Lower lobe of right lung (tissue), 2 donors: ENCODE measurements at regions not wholly inside any gene's neighbourhood (a gene's known extent, or its start where the extent isn't known, plus 50 kb on each side); places are given as distances from the start of the nearest gene placed in this dataset.

ENCODE experiments used
- ATAC-seq, 2 donors: fragments of 200-7000 bp; cut with Tn5 transposase; one replicate each; pipeline ENCODE4 v1.9.1; 2020 to 2022; ENCODE audit warnings: mild to moderate bottlenecking in 2 of 2, moderate library complexity in 2 of 2
- DNase-seq: peaks from one replicate; pipeline ENCODE4 v3.0.0-alpha.2; 2020
- H3K27ac ChIP-seq: fragments of 200-600 bp; one replicate; pipeline ENCODE4 v1.8.0; 2022
- H3K27me3 ChIP-seq: fragments of 200-600 bp; one replicate; pipeline ENCODE4 v1.8.0; 2022; ENCODE audit warnings: low read depth
- H3K36me3 ChIP-seq: fragments of 200-600 bp; one replicate; pipeline ENCODE4 v1.8.0; 2022; ENCODE audit warnings: mild to moderate bottlenecking
- H3K4me1 ChIP-seq: fragments of 200-600 bp; one replicate; pipeline ENCODE4 v1.8.0; 2022
- H3K4me3 ChIP-seq: fragments of 200-600 bp; one replicate; pipeline ENCODE4 v1.8.0; 2022; ENCODE audit warnings: mild to moderate bottlenecking
- H3K9me3 ChIP-seq: fragments of 200-600 bp; one replicate; pipeline ENCODE4 v1.8.0; 2022
- CTCF ChIP-seq: fragments of 200-600 bp; IDR thresholded peaks from one replicate; pipeline ENCODE4 v1.8.0; 2022; ENCODE audit warnings: antibody characterized with exemption, mild to moderate bottlenecking
- intact Hi-C: fragments of 100-400 bp; cut with DNase I; formaldehyde crosslinking; loops from one replicate; pipeline ENCODE4 v1.11.0; 2022
- donor health status: DM: no; HTN: yes; CAD: no; lungs with severe emphysema.

DNA sequence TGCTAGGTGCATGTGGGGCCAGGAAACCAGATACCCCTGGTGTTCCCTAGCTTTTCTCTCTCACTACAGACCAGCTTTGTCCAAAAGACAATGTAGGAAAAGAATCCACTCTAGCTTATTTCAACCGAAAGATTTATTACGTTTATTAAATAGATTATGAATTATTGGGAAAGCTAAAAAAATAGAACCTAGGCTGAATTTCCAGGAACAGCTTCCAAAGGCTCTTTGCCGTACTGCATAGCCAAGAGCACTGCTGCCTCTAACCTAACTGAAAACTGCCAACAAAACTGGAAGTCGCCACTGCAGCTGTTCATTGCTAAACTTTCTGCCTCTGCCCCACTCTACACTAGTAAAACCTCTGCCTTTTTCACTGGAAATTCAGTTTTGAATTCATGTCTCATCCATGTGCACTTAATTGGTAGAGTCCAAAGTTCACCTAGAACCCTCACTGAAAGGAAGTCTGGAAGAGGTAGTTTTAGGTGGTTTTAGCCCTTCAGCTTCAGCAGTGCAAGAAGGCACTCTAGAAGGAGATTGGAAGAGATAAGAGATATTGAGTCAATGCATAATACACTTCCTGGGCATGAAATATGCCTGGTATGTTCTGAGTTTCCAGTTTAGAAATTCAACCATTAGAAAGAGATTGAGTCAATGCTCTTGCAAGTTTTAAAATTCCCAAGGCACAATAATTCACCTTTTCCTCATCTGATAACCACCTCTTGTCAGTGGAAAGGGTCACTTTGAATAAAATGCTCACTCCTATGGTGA is 927.9 kb downstream of the MAT2B start:
- Histone ChIP-seq H3K4me3 (no peak overlapping the region), H3K27me3 (no peaks in the 10 kb centered on the region), H3K27ac (no peak overlapping the region), H3K36me3 (no peaks in the 10 kb centered on the region), H3K4me1 (no peaks in the 10 kb centered on the region), H3K9me3 (no peaks in the 10 kb centered on the region)
- DNase-seq (no peak), ATAC-seq (no peak)
- TF ChIP-seq CTCF: no peak
- intact Hi-C loops: no loop called here

- Histone ChIP-seq H3K4me1 (no peaks in the 10 kb centered on the region), H3K36me3 (no peaks in the 10 kb centered on the region), H3K27me3 (no peaks in the 10 kb centered on the region), H3K4me3 (no peak overlapping the region), H3K9me3 (no peaks in the 10 kb centered on the region), H3K27ac (no peak overlapping the region)
- intact Hi-C loops: no loop called here
- TF ChIP-seq CTCF: no peak
- ATAC-seq (no peak), DNase-seq (no peak)
These were observed 930.2 kb downstream of the MAT2B start for GRCh38 chr5:164435576-164435975.

- no peaks in the 10 kb centered on the region for H3K9me3 ChIP-seq
- DNase-seq: no peak
- no peaks in the 10 kb centered on the region for H3K36me3 ChIP-seq
- intact Hi-C loops: no loop called here
- no peak overlapping the region for H3K4me3 ChIP-seq
- no peaks in the 10 kb centered on the region for H3K4me1 ChIP-seq
- no peaks in the 10 kb centered on the region for H3K27me3 ChIP-seq
- H3K27ac ChIP-seq: no peak overlapping the region
- no peak for TF ChIP-seq CTCF
- no peak for ATAC-seq
These were observed 934.4 kb downstream of the MAT2B start for GRCh38 chr5:164439799-164440198.

- Histone ChIP-seq H3K4me1 (no peaks in the 10 kb centered on the region), H3K9me3 (no peaks in the 10 kb centered on the region), H3K4me3 (no peak overlapping the region), H3K27me3 (no peaks in the 10 kb centered on the region), H3K36me3 (no peaks in the 10 kb centered on the region), H3K27ac (no peak overlapping the region)
- DNase-seq: no peak
- intact Hi-C loops: no loop called here
- no peak for ATAC-seq
- no peak for TF ChIP-seq CTCF
These were observed 944.0 kb downstream of the MAT2B start for GRCh38 chr5:164449460-164449859.

GRCh38 chr5:164466033-164466432 is 960.6 kb downstream of the MAT2B start:
- Histone ChIP-seq H3K27ac (no peak overlapping the region), H3K36me3 (no peaks in the 10 kb centered on the region), H3K27me3 (no peaks in the 10 kb centered on the region), H3K4me3 (no peak overlapping the region), H3K9me3 (no peaks in the 10 kb centered on the region), H3K4me1 (no peaks in the 10 kb centered on the region)
- no peak for DNase-seq
- intact Hi-C loops: no loop called here
- ATAC-seq: no peak
- TF ChIP-seq CTCF: no peak
